A673 (cell line): ENCODE measurements at regions not wholly inside any gene's neighbourhood (a gene's known extent, or its start where the extent isn't known, plus 50 kb on each side); places are given as distances from the start of the nearest gene placed in this dataset.

Experiments
- EZH2 ChIP-seq: fragments of 200-600 bp; sonication (generic); IDR thresholded peaks from 2 replicates; pipeline ENCODE4 v1.6.1; 2017; ENCODE audit warnings: borderline replicate concordance, low read depth, mild to moderate bottlenecking, mixed read lengths, antibody characterized with exemption, low read length; ENCODE audit not compliant: poor library complexity, severe bottlenecking
- TF ChIP-seq, protein P1 (sequence below): fragments of 300-800, 200-600 bp; sonication (generic); conservative IDR thresholded peaks from 2 replicates; pipeline ENCODE4 v1.5.1; 2017; ENCODE audit warnings: low read depth, mild to moderate bottlenecking, antibody characterized with exemption, low read length, moderate library complexity, mixed read lengths

DNA sequence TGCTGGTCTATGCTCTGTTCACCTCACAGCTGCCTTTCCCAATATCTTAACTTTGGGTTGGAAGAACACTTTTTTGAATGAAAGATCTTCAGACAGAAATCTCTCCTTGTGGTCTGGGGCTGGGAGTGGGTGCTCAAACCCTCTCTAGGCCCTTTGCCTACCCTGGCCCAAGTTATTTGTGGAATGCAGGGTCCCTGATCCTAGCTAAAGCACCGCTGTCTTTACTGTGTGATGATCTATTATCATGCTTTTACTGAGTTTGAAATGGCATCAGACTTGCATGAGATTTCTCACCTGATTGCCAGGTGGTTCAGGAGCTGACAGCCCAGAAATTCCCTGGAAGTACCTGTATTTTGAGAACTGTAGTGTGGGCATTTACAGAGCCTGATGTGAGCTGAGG, 412.7 kb upstream of the ONECUT1 start:
- TF ChIP-seq, protein P1, sequence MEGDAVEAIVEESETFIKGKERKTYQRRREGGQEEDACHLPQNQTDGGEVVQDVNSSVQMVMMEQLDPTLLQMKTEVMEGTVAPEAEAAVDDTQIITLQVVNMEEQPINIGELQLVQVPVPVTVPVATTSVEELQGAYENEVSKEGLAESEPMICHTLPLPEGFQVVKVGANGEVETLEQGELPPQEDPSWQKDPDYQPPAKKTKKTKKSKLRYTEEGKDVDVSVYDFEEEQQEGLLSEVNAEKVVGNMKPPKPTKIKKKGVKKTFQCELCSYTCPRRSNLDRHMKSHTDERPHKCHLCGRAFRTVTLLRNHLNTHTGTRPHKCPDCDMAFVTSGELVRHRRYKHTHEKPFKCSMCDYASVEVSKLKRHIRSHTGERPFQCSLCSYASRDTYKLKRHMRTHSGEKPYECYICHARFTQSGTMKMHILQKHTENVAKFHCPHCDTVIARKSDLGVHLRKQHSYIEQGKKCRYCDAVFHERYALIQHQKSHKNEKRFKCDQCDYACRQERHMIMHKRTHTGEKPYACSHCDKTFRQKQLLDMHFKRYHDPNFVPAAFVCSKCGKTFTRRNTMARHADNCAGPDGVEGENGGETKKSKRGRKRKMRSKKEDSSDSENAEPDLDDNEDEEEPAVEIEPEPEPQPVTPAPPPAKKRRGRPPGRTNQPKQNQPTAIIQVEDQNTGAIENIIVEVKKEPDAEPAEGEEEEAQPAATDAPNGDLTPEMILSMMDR = no peak
- no peak for TF ChIP-seq EZH2
